C4-2B (cell line): ENCODE measurements at regions not wholly inside any gene's neighbourhood (a gene's known extent, or its start where the extent isn't known, plus 50 kb on each side); places are given as distances from the start of the nearest gene placed in this dataset.

Experiments
- CTCF ChIP-seq: fragments of 450-650 bp; conservative IDR thresholded peaks from 2 replicates; pipeline ENCODE4 v1.5.1; 2017; ENCODE audit warnings: mild to moderate bottlenecking
- ZFX ChIP-seq: fragments of 450-650 bp; IDR thresholded peaks from 2 replicates; pipeline ENCODE4 v1.6.1; 2017

GRCh38 chr2:64854773-64855237 lies 134.4 kb upstream of the SLC1A4 start:
- TF ChIP-seq CTCF, result no peak
- no peak for TF ChIP-seq ZFX
